Endothelial cell (in vitro differentiated cells): ENCODE measurements at regions not wholly inside any gene's neighbourhood (a gene's known extent, or its start where the extent isn't known, plus 50 kb on each side); places are given as distances from the start of the nearest gene placed in this dataset.

ENCODE experiments used
- DNase-seq: peaks from one replicate; pipeline ENCODE4 v3.0.0; 2021; ENCODE audit warnings: low spot score
- H3K27ac Mint-ChIP-seq: one replicate; pipeline ENCODE4 v1.8.0; 2021; ENCODE audit warnings: mixed read lengths, inconsistent platforms; ENCODE audit not compliant: unreplicated experiment
- H3K27me3 Mint-ChIP-seq: one replicate; pipeline ENCODE4 v1.8.0; 2021; ENCODE audit warnings: mild to moderate bottlenecking, moderate library complexity, mixed read lengths, inconsistent platforms; ENCODE audit not compliant: unreplicated experiment
- H3K36me3 Mint-ChIP-seq: one replicate; pipeline ENCODE4 v1.8.0; 2021; ENCODE audit warnings: mild to moderate bottlenecking, low read depth, mixed read lengths, inconsistent platforms; ENCODE audit not compliant: unreplicated experiment
- H3K4me1 Mint-ChIP-seq: one replicate; pipeline ENCODE4 v1.8.0; 2021; ENCODE audit warnings: mild to moderate bottlenecking, mixed read lengths, inconsistent platforms; ENCODE audit not compliant: unreplicated experiment
- H3K4me3 Mint-ChIP-seq: one replicate; pipeline ENCODE4 v1.8.0; 2021; ENCODE audit warnings: mild to moderate bottlenecking, mixed read lengths, inconsistent platforms; ENCODE audit not compliant: unreplicated experiment
- H3K9me3 Mint-ChIP-seq: one replicate; pipeline ENCODE4 v1.8.0; 2021; ENCODE audit warnings: mixed read lengths, inconsistent platforms; ENCODE audit not compliant: unreplicated experiment
- TF ChIP-seq, protein P1 (sequence below): fragments of 200-600 bp; sonication (generic); IDR thresholded peaks from one replicate; pipeline ENCODE4 v1.5.0; 2021; ENCODE audit warnings: antibody characterized with exemption; ENCODE audit not compliant: unreplicated experiment

DNA sequence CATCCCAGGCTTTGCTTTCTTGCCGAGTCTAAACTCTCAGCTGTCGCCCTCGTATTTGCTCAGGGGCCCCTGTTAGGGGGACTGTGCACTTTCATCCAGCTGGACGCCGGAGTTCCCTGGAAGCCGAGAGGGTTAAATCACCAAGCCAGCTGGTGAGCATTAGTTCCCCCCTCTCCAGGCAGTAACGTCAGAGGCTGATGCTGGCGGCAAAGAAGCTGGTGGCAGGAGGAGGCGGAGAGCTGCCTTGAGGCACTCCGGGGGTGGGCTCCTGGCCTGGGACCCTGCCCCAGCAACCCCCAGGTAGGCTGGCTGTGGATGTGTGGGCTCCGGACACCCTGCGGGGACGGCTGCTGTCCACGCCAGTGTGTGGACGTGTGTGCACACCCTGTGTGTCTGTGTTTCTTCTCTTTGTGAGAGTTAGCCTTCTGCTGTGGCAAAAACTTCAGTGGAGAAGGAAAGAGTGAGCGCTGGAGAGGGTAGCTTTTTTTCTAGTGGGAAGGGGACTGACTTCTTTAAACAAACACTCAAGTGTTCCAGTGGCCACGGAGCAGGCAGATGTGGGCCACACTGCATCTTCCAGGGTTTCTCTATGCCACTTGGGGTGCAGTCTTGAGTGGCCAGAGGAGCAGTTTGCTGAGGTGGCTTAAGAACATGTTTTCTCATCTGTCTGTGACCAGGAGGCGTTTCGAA lies 84.7 kb downstream of the GLI2 start:
- Mint-ChIP-seq H3K27me3 (peaks cover 10% of the 10 kb centered on the region), H3K4me1 (peaks cover 3% of the 10 kb centered on the region), H3K9me3 (no peaks in the 10 kb centered on the region), H3K4me3 (no peak overlapping the region), H3K36me3 (no peaks in the 10 kb centered on the region), H3K27ac (no peak overlapping the region)
- DNase-seq, result no peak
- TF ChIP-seq, protein P1, sequence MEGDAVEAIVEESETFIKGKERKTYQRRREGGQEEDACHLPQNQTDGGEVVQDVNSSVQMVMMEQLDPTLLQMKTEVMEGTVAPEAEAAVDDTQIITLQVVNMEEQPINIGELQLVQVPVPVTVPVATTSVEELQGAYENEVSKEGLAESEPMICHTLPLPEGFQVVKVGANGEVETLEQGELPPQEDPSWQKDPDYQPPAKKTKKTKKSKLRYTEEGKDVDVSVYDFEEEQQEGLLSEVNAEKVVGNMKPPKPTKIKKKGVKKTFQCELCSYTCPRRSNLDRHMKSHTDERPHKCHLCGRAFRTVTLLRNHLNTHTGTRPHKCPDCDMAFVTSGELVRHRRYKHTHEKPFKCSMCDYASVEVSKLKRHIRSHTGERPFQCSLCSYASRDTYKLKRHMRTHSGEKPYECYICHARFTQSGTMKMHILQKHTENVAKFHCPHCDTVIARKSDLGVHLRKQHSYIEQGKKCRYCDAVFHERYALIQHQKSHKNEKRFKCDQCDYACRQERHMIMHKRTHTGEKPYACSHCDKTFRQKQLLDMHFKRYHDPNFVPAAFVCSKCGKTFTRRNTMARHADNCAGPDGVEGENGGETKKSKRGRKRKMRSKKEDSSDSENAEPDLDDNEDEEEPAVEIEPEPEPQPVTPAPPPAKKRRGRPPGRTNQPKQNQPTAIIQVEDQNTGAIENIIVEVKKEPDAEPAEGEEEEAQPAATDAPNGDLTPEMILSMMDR, result no peak

DNA sequence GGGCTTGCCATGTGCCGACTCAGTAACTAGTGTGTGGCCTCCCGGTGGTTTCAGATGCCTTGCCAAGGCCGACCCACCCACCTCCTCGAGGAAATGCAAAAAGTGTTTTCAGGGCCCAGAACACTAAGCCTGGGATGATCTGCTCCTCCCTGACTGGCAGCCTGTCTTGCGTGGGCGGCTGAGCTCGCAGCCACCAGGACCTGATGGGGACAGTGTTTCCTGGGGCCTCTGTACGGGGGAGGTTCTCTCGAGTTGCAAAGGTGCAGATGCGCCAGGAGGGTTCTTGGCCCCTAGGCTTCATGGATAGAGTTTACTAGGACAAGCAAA lies 85.2 kb downstream of the GLI2 start:
- Mint-ChIP-seq H3K9me3 (no peaks in the 10 kb centered on the region), H3K27me3 (peaks cover 10% of the 10 kb centered on the region), H3K4me1 (peaks cover 3% of the 10 kb centered on the region), H3K4me3 (no peak overlapping the region), H3K36me3 (no peaks in the 10 kb centered on the region), H3K27ac (no peak overlapping the region)
- no peak for DNase-seq
- TF ChIP-seq, protein P1, result no peak

DNA sequence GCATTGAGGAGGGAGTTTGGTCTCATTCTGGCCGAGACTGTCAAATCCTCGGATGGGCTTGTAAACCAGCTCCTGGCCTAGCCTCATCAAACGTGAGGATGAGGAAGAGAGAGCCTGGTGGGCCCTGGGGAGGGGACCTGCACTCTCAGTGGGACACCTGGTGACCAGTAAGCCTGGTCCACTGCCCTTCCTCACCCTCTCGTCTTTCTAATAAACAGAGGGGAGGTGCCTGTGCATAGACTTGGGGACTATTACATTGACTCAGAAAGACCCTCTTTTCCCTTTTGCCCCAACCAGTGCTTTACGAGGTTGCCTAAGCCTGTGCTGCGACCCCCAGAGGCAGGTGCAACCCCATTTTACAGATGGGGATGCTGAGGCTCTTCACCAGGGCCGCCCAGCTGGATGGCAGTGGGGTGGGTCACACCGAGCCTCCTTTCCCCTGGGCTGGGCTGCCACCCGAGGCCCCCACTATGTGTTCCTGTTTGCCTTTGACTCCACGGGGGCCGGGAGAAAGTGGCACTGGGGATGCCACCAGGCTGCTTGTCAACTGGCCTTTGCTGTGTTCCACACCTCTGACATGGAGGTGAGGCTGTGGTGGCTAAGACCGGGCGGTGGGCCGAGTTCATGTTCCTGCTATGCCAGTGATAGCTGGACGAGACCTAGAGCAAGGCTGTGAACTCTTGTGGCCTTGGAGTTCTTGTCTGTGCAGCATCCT lies 85.9 kb downstream of the GLI2 start:
- no peak for DNase-seq
- Mint-ChIP-seq H3K9me3 (no peaks in the 10 kb centered on the region), H3K36me3 (no peaks in the 10 kb centered on the region), H3K27me3 (peaks cover 10% of the 10 kb centered on the region), H3K27ac (no peak overlapping the region), H3K4me3 (no peak overlapping the region), H3K4me1 (peaks cover 3% of the 10 kb centered on the region)
- TF ChIP-seq, protein P1, result no peak

DNA sequence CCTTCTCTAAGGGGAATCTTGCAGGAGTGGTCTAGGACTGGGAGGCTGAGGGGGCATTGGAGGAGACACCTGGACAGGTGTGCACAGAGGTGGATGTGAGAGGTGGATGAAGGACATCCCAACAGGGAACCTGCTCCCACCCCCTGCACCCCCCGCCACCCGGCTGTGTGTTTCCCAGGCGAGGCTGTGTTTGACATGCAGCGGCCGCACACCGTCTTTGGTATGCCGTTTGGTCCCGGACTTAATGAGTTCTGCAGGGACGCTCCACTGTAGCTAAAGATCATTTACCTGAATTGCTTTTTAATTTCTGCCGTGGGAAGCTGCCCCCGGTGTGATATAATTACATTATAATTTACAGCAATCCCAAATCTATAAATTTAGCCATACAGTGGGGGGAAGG lies 87.3 kb downstream of the GLI2 start:
- no peak overlapping the region for H3K27ac Mint-ChIP-seq
- no peak overlapping the region for H3K4me3 Mint-ChIP-seq
- H3K36me3 Mint-ChIP-seq, result no peaks in the 10 kb centered on the region
- TF ChIP-seq, protein P1, result no peak
- H3K9me3 Mint-ChIP-seq, result no peaks in the 10 kb centered on the region
- peaks cover 6% of the 10 kb centered on the region for H3K27me3 Mint-ChIP-seq
- no peak for DNase-seq
- peaks cover 3% of the 10 kb centered on the region for H3K4me1 Mint-ChIP-seq

DNA sequence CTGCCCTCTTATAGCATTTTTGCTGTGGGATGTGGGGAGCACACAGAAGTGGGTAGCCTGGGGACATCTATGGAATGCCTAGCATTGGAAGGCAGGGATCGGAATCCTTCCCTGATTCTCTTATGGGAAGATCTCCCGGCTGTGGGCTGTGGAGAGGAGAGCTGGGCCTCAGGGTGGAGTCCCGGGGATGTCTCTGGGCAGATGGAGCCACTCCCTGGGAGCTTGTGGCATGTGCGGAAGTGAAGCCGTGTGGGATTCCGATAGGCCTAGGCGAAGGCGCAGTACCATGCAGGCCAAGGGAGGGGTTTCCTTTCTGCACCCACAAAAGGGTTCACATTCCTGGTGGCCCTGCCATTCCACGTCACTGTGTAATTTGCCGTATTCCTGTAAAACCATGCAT lies 87.9 kb downstream of the GLI2 start:
- no peak overlapping the region for H3K4me3 Mint-ChIP-seq
- DNase-seq, result no peak
- H3K4me1 Mint-ChIP-seq, result peaks cover 3% of the 10 kb centered on the region
- TF ChIP-seq, protein P1, result no peak
- H3K9me3 Mint-ChIP-seq, result no peaks in the 10 kb centered on the region
- H3K36me3 Mint-ChIP-seq, result no peaks in the 10 kb centered on the region
- peaks cover 7% of the 10 kb centered on the region for H3K27me3 Mint-ChIP-seq
- no peak overlapping the region for H3K27ac Mint-ChIP-seq
